Erythroblast (primary cell): ENCODE measurements at regions not wholly inside any gene's neighbourhood (a gene's known extent, or its start where the extent isn't known, plus 50 kb on each side); places are given as distances from the start of the nearest gene placed in this dataset.

Experiments
- GATA1 ChIP-seq: IDR thresholded peaks from 2 replicates; pipeline ENCODE4 v1.6.1; 2011; ENCODE audit warnings: low read depth, mild to moderate bottlenecking, control low read depth, low read length, moderate library complexity
- POLR2A ChIP-seq: IDR thresholded peaks from 2 replicates; pipeline ENCODE4 v1.6.1; 2011; ENCODE audit warnings: mild to moderate bottlenecking, low read length

DNA sequence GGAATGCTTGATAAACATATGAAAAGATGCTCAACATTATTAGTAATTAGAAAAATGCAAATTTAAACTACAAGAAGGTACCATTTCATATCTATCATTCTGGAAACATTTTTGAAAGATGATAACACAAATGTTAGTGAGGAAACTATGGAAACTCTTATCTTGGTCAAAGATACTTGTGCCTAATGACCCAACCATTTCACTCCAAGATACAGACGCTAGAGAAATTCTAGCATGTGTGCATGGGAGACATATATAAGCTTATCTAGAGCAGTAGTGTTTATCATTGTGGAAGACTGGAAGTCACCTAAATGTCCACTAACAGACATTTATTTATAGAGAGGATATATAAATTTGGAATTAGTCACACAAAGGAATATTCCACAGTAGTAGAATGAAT is 143.1 kb upstream of the HMGA2 start:
- TF ChIP-seq POLR2A (no peak), GATA1 (no peak)
